Natural killer cell (primary cell): ENCODE measurements at regions not wholly inside any gene's neighbourhood (a gene's known extent, or its start where the extent isn't known, plus 50 kb on each side); places are given as distances from the start of the nearest gene placed in this dataset.

Source experiments
- ATAC-seq, 3 donors: fragments of 150-1000 bp in 2 of 3; fragments of 200-7000 bp in 1 of 3; cut with Tn5 transposase; 1 replicate in 1 of 3; 2 replicates in 2 of 3; pipeline ENCODE4 v1.10.0; 2021; ENCODE audit warnings: mild to moderate bottlenecking in 2 of 3, moderate library complexity in 2 of 3
- DNase-seq, 2 donors: peaks; one replicate each; pipeline versions ENCODE4 v3.0.0 to v3.0.0-alpha.2; 2013 to 2021; ENCODE audit warnings: mixed read lengths in 1 of 2
- H3K27ac ChIP-seq: one replicate; pipeline ENCODE4 v1.5.1; 2013; ENCODE audit warnings: mild to moderate bottlenecking, low read length
- H3K27me3 ChIP-seq: one replicate; pipeline ENCODE4 v1.6.1; 2013; ENCODE audit warnings: low read length; ENCODE audit not compliant: control insufficient read depth, insufficient read depth
- H3K36me3 ChIP-seq: one replicate; pipeline ENCODE4 v1.6.1; 2013; ENCODE audit warnings: low read length; ENCODE audit not compliant: control insufficient read depth, insufficient read depth
- H3K4me1 ChIP-seq: one replicate; pipeline ENCODE4 v1.6.1; 2013; ENCODE audit warnings: low read length; ENCODE audit not compliant: control insufficient read depth, insufficient read depth
- H3K4me3 ChIP-seq: one replicate; pipeline ENCODE4 v1.5.1; 2013; ENCODE audit warnings: low read length
- H3K9me3 ChIP-seq: one replicate; pipeline ENCODE4 v1.6.1; 2013; ENCODE audit warnings: low read length; ENCODE audit not compliant: control insufficient read depth, insufficient read depth
- H3K27ac Mint-ChIP-seq, 2 donors: one replicate each; pipeline ENCODE4 v1.8.0; 2022; ENCODE audit warnings: mild to moderate bottlenecking in 2 of 2, mixed read lengths in 2 of 2, moderate library complexity in 1 of 2
- H3K27me3 Mint-ChIP-seq, 2 donors: one replicate each; pipeline ENCODE4 v1.8.0; 2022; ENCODE audit warnings: low read depth in 2 of 2, mixed read lengths in 2 of 2
- H3K36me3 Mint-ChIP-seq: one replicate; pipeline ENCODE4 v1.8.0; 2022; ENCODE audit warnings: mixed read lengths
- H3K4me1 Mint-ChIP-seq, 2 donors: one replicate each; pipeline ENCODE4 v1.8.0; 2022; ENCODE audit warnings: mixed read lengths in 2 of 2
- H3K4me3 Mint-ChIP-seq: one replicate; pipeline ENCODE4 v1.8.0; 2022; ENCODE audit warnings: mild to moderate bottlenecking, moderate library complexity, mixed read lengths
- H3K9me3 Mint-ChIP-seq, 2 donors: one replicate each; pipeline ENCODE4 v1.8.0; 2022; ENCODE audit warnings: mixed read lengths in 2 of 2
- CTCF ChIP-seq: fragments of 200-600 bp; IDR thresholded peaks from one replicate; pipeline ENCODE4 v1.8.0; 2022; ENCODE audit warnings: antibody characterized with exemption
- WGBS: methylation state at CpG from one replicate; pipeline ENCODE4 v1.1.7; 2013; ENCODE audit warnings: missing lambda C conversion rate; ENCODE audit not compliant: insufficient coverage; 5-methylcytosine and 5-hydroxymethylcytosine counted together
- intact Hi-C: fragments of 100-400 bp; cut with micrococcal nuclease; formaldehyde crosslinking; loops from one replicate; pipeline ENCODE4 v1.14.2; 2022

GRCh38 chr6:163645560-163645959, 231.0 kb downstream of the QKI start:
- ATAC-seq (no peak), DNase-seq (no peak)
- no peaks in the 10 kb centered on the region for H3K9me3 Mint-ChIP-seq
- TF ChIP-seq CTCF = no peak
- Histone ChIP-seq H3K4me1 (no peaks in the 10 kb centered on the region), H3K9me3 (no peaks in the 10 kb centered on the region), H3K4me3 (no peak overlapping the region), H3K27ac (no peak overlapping the region), H3K36me3 (no peaks in the 10 kb centered on the region), H3K27me3 (no peaks in the 10 kb centered on the region)
- intact Hi-C loops = no loop called here
- peaks cover 0 to 3% of the 10 kb centered on the region in 2 donors for H3K27me3 Mint-ChIP-seq
- no peaks in the 10 kb centered on the region for H3K4me1 Mint-ChIP-seq
- H3K36me3 Mint-ChIP-seq = no peaks in the 10 kb centered on the region
- 82% methylated on average over 10 of the region's 10 CpGs for WGBS
- H3K4me3 Mint-ChIP-seq = no peak overlapping the region
- H3K27ac Mint-ChIP-seq = no peak overlapping the region

- no peak overlapping the region for H3K27ac ChIP-seq
- H3K4me3 ChIP-seq = no peak overlapping the region
- no peaks in the 10 kb centered on the region for H3K27me3 Mint-ChIP-seq
- H3K36me3 Mint-ChIP-seq = no peaks in the 10 kb centered on the region
- no peak for TF ChIP-seq CTCF
- H3K4me1 Mint-ChIP-seq = no peaks in the 10 kb centered on the region
- intact Hi-C loops = no loop called here
- no peak for ATAC-seq
- H3K36me3 ChIP-seq = no peaks in the 10 kb centered on the region
- DNase-seq = no peak
- H3K9me3 Mint-ChIP-seq = no peaks in the 10 kb centered on the region
- no peaks in the 10 kb centered on the region for H3K9me3 ChIP-seq
- H3K4me1 ChIP-seq = no peaks in the 10 kb centered on the region
- 79% methylated on average over 3 of the region's 3 CpGs for WGBS
- no peaks in the 10 kb centered on the region for H3K27me3 ChIP-seq
- H3K27ac Mint-ChIP-seq = no peak overlapping the region
- H3K4me3 Mint-ChIP-seq = no peak overlapping the region
Observed at GRCh38 chr6:163643866-163644265, 229.3 kb downstream of the QKI start.

GRCh38 chr6:163641706-163642105, 227.2 kb downstream of the QKI start:
- DNase-seq = no peak
- no peaks in the 10 kb centered on the region for H3K36me3 ChIP-seq

More at GRCh38 chr6:163641706-163642105, 227.2 kb downstream of the QKI start:
- 93% methylated on average over 13 of the region's 13 CpGs for WGBS
- intact Hi-C loops = no loop called here
- TF ChIP-seq CTCF = no peak
- H3K36me3 Mint-ChIP-seq = no peaks in the 10 kb centered on the region
- no peaks in the 10 kb centered on the region for H3K4me1 Mint-ChIP-seq
- no peak for ATAC-seq
- H3K9me3 ChIP-seq = no peaks in the 10 kb centered on the region
- H3K27ac ChIP-seq = no peak overlapping the region
- H3K9me3 Mint-ChIP-seq = no peaks in the 10 kb centered on the region
- no peak overlapping the region for H3K27ac Mint-ChIP-seq
- H3K27me3 Mint-ChIP-seq = no peaks in the 10 kb centered on the region
- H3K4me3 ChIP-seq = no peak overlapping the region
- no peaks in the 10 kb centered on the region for H3K27me3 ChIP-seq
- no peaks in the 10 kb centered on the region for H3K4me1 ChIP-seq
- no peak overlapping the region for H3K4me3 Mint-ChIP-seq
